ENCODE measurements at regions not wholly inside any gene's neighbourhood (a gene's known extent, or its start where the extent isn't known, plus 50 kb on each side); places are given as distances from the start of the nearest gene placed in this dataset.

- Histone ChIP-seq H3K4me3 (no peak overlapping the region), H3K4me1 (ENCODE audit: control insufficient read depth, insufficient read depth, low read length) (no peaks in the 10 kb centered on the region), H3K27ac (ENCODE audit: control insufficient read depth, insufficient read depth) (no peak overlapping the region), H3K4me2 (ENCODE audit: control insufficient read depth, insufficient read depth) (no peak overlapping the region), H4K20me1 (ENCODE audit: control insufficient read depth, insufficient read depth) (no peaks in the 10 kb centered on the region), H3K79me2 (ENCODE audit: control insufficient read depth, insufficient read depth, low read length) (no peaks in the 10 kb centered on the region), H3K36me3 (ENCODE audit: control insufficient read depth in 2 of 2, insufficient read depth in 2 of 2, low read length in 1 of 2) (no peaks in the 10 kb centered on the region), H3K9ac (ENCODE audit: control insufficient read depth, insufficient read depth, low read length) (no peak overlapping the region), H3K9me3 (replicated peaks; ENCODE audit: control insufficient read depth, insufficient read depth, low read length) (no peaks in the 10 kb centered on the region), H3K27me3 (replicated peaks in 1 of 2; ENCODE audit: control insufficient read depth in 2 of 2, insufficient read depth in 2 of 2, low read length in 1 of 2) (no peaks in the 10 kb centered on the region), H2AFZ (ENCODE audit: control insufficient read depth, low read depth, low read length) (no peak overlapping the region)
- WGBS (ENCODE audit: insufficient coverage, insufficient replicate concordance, low lambda C conversion rate, missing lambda C conversion rate) = 27% methylated on average over 10 of the region's 10 CpGs
- ATAC-seq (no peak), FAIRE-seq (no peak), DNase-seq (ENCODE audit: low read depth, low spot score) (no peak)
- in situ Hi-C loops (cut with MboI) (no loop called here), intact Hi-C loops (cut with micrococcal nuclease; ENCODE audit: unreplicated experiment) (no loop called here)
- BruUV-seq (replicated peaks) = no TSS peak
- ChIA-PET POLR2A (no interaction called here), SMC1A (ENCODE audit: uncharacterized antibody, unreplicated experiment) (interaction anchor here (0.6 to 1.0 kb wide), 2 partner anchors 25 to 67 kb away, joined by 3 read pairs; no protein-coding TSS in a partner anchor), CTCF (interaction anchor here (0.6 to 1.5 kb wide), 3 partner anchors 9 to 677 kb away, joined by 3 to 4 read pairs (median 3); no protein-coding TSS in a partner anchor), RAD21 (ENCODE audit: unreplicated experiment) (no interaction called here)
- TF ChIP-seq NFXL1 (IDR thresholded peaks at IDR 0.05; ENCODE audit: borderline replicate concordance) = no peak
- no peak for TF ChIP-seq PAX8 (IDR thresholded peaks at IDR 0.05)
- no peak for TF ChIP-seq MEF2A (IDR thresholded peaks at IDR 0.05; ENCODE audit: insufficient read depth, low read depth, low read length)
- TF ChIP-seq TBL1XR1 (IDR thresholded peaks at IDR 0.05; ENCODE audit: low read depth, low read length) = no peak
- TF ChIP-seq KLF5 (IDR thresholded peaks at IDR 0.05; ENCODE audit: partially characterized antibody) = no peak
- TF ChIP-seq NBN (IDR thresholded peaks at IDR 0.05) = no peak
- no peak for TF ChIP-seq ELK1 (IDR thresholded peaks at IDR 0.05; ENCODE audit: low read depth, low read length)
- no peak for TF ChIP-seq EGR1 (IDR thresholded peaks at IDR 0.05; ENCODE audit: borderline replicate concordance in 1 of 2, low read depth in 2 of 2, low read length in 2 of 2)
- no peak for TF ChIP-seq GABPA (IDR thresholded peaks at IDR 0.05; ENCODE audit: low read depth)
- TF ChIP-seq HDGF (IDR thresholded peaks at IDR 0.05) = no peak
- TF ChIP-seq MTA2 (IDR thresholded peaks at IDR 0.05; ENCODE audit: low read depth) = no peak
- TF ChIP-seq NR2F1 (conservative IDR thresholded peaks at IDR 0.05) = no peak
- no peak for TF ChIP-seq ZBTB40 (IDR thresholded peaks at IDR 0.05; ENCODE audit: borderline replicate concordance)
- no peak for TF ChIP-seq E2F4 (IDR thresholded peaks at IDR 0.05; ENCODE audit: low read depth, low read length)
- no peak for TF ChIP-seq MLLT1 (IDR thresholded peaks at IDR 0.05)
- TF ChIP-seq PAX5 (IDR thresholded peaks at IDR 0.05; ENCODE audit: borderline replicate concordance, low read depth, low read length) = no peak
- TF ChIP-seq CBX5 (IDR thresholded peaks at IDR 0.05; ENCODE audit: low read depth) = no peak
These were observed 569.9 kb downstream of the UQCRFS1 start for GRCh38 chr19:28642787-28643683.
